SKM-1 (cell line): ENCODE measurements at regions not wholly inside any gene's neighbourhood (a gene's known extent, or its start where the extent isn't known, plus 50 kb on each side); places are given as distances from the start of the nearest gene placed in this dataset.
"Not testable (repeated sequence)": the region's sequence is repeated elsewhere in the genome, so short reads cannot be mapped to it uniquely, and the experiment has no call there.

Experiments used
- DNase-seq: peaks from one replicate; lab custom pipeline; 2025; ENCODE audit not compliant: unreplicated experiment; lab: John Stamatoyannopoulos, UW

GRCh38 chr3:101946906-101947305 lies 97.6 kb downstream of the NFKBIZ start:
- DNase-seq = no peak

GRCh38 chr3:101950510-101950909 lies 101.2 kb downstream of the NFKBIZ start:
- DNase-seq = no peak

- no peak for DNase-seq
Measured at GRCh38 chr3:101950985-101951733, 101.8 kb downstream of the NFKBIZ start.

- DNase-seq = no peak
Measured at GRCh38 chr3:101954361-101954760, 105.0 kb downstream of the NFKBIZ start.

GRCh38 chr3:101954936-101955335 lies 105.6 kb downstream of the NFKBIZ start:
- DNase-seq = no peak

- no peak for DNase-seq
Measured at GRCh38 chr3:101962055-101962454, 112.7 kb downstream of the NFKBIZ start.

- DNase-seq = no peak
Measured at GRCh38 chr3:101963902-101964362, 114.6 kb downstream of the NFKBIZ start.

- no peak for DNase-seq
Measured at GRCh38 chr3:101964861-101965260, 115.5 kb downstream of the NFKBIZ start.

- no peak for DNase-seq
Measured at GRCh38 chr3:101966226-101966625, 116.9 kb downstream of the NFKBIZ start.

GRCh38 chr3:101970212-101970611 lies 120.9 kb downstream of the NFKBIZ start:
- DNase-seq = no peak

- DNase-seq = no peak
Measured at GRCh38 chr3:101970905-101971304, 121.6 kb downstream of the NFKBIZ start.

GRCh38 chr3:101972430-101973162 lies 123.3 kb downstream of the NFKBIZ start:
- no peak for DNase-seq

GRCh38 chr3:101973163-101973505 lies 123.8 kb downstream of the NFKBIZ start:
- DNase-seq = no peak

GRCh38 chr3:101975415-101975814 lies 126.1 kb downstream of the NFKBIZ start:
- DNase-seq = not testable (repeated sequence)

- DNase-seq = no peak
Measured at GRCh38 chr3:101976473-101976872, 127.2 kb downstream of the NFKBIZ start.

- no peak for DNase-seq
Measured at GRCh38 chr3:101978348-101978747, 129.0 kb downstream of the NFKBIZ start.

GRCh38 chr3:101979033-101979432 lies 129.7 kb downstream of the NFKBIZ start:
- no peak for DNase-seq

GRCh38 chr3:101984356-101984755 lies 135.0 kb downstream of the NFKBIZ start:
- DNase-seq = no peak

GRCh38 chr3:101988596-101988995 lies 139.3 kb downstream of the NFKBIZ start:
- DNase-seq = no peak

GRCh38 chr3:101989578-101990200 lies 140.4 kb downstream of the NFKBIZ start:
- no peak for DNase-seq

GRCh38 chr3:101992863-101993262 lies 143.5 kb downstream of the NFKBIZ start:
- DNase-seq = no peak

- DNase-seq = no peak
Measured at GRCh38 chr3:101994386-101994785, 145.1 kb downstream of the NFKBIZ start.
